BLaER1 treated with 17β-estradiol and CSF1 and Interleukin-3, amounts not matched to agents 10 nM and 100 nM (cell line): ENCODE measurements at regions not wholly inside any gene's neighbourhood (a gene's known extent, or its start where the extent isn't known, plus 50 kb on each side); places are given as distances from the start of the nearest gene placed in this dataset.

Experiments used
- H3K27ac ChIP-seq, 11 experiments: shearing (Covaris generic); formaldehyde crosslinking; 2 replicates each; pipeline ENCODE4 v1.8.1; 2022
- H3K27me3 ChIP-seq, 11 experiments: shearing (Covaris generic); formaldehyde crosslinking; 2 replicates each; pipeline ENCODE4 v1.8.1; 2022
- H3K36me3 ChIP-seq, 11 experiments: shearing (Covaris generic); formaldehyde crosslinking; 2 replicates each; pipeline ENCODE4 v1.8.1; 2022
- H3K4me1 ChIP-seq, 10 experiments: shearing (Covaris generic); formaldehyde crosslinking; 2 replicates each; pipeline ENCODE4 v1.8.1; 2022
- H3K4me2 ChIP-seq, 11 experiments: shearing (Covaris generic); formaldehyde crosslinking; 2 replicates each; pipeline ENCODE4 v1.8.1; 2022
- H3K4me3 ChIP-seq, 10 experiments: shearing (Covaris generic); formaldehyde crosslinking; 2 replicates each; pipeline ENCODE4 v1.8.1; 2022
- H3K9ac ChIP-seq, 11 experiments: shearing (Covaris generic); formaldehyde crosslinking; 2 replicates each; pipeline ENCODE4 v1.8.1; 2022
- H3K9me3 ChIP-seq, 11 experiments: shearing (Covaris generic); formaldehyde crosslinking; replicated peaks in 1 of 11; 2 replicates each; pipeline ENCODE4 v1.8.1; 2022
- H4K20me1 ChIP-seq, 11 experiments: shearing (Covaris generic); formaldehyde crosslinking; 2 replicates each; pipeline ENCODE4 v1.8.1; 2022
- Cebpa-rat ChIP-seq, 11 experiments: shearing (Covaris generic); IDR thresholded peaks; 2 replicates each; pipeline ENCODE4 v1.8.1; 2022

DNA sequence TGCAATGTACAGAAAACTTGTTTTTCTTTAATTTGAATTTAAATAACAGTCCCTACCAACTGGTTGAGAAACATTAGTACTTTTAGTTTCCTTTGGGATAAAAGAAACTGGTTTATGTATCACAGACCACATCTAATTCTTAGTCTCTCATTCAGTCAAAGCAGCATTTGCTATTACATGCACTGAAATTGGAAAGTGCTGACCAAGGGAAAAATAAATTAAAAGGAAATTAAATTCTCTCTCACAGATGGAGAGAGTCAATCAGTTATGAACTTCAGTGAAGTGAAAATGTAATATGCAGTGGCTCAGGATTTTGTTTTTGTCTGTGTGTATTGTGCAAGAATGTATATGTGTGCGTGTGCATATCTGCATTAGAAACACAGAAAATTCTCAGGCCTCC lies 121.7 kb downstream of the TUSC1 start:
- Histone ChIP-seq H3K4me3 (no peak overlapping the region), H3K4me2 (no peak overlapping the region), H3K27me3 (no peaks in the 10 kb centered on the region), H3K27ac (no peak overlapping the region), H3K36me3 (no peaks in the 10 kb centered on the region), H3K9ac (no peak overlapping the region), H4K20me1 (no peaks in the 10 kb centered on the region), H3K9me3 (no peaks in the 10 kb centered on the region), H3K4me1 (no peaks in the 10 kb centered on the region)
- TF ChIP-seq Cebpa-rat (IDR thresholded peaks at IDR 0.05), result no peak

- Histone ChIP-seq H3K27me3 (no peaks in the 10 kb centered on the region), H3K36me3 (no peaks in the 10 kb centered on the region), H3K4me2 (no peak overlapping the region), H3K9ac (no peak overlapping the region), H3K27ac (no peak overlapping the region), H3K4me3 (no peak overlapping the region), H4K20me1 (no peaks in the 10 kb centered on the region), H3K9me3 (no peaks in the 10 kb centered on the region), H3K4me1 (no peaks in the 10 kb centered on the region)
- no peak for TF ChIP-seq Cebpa-rat (IDR thresholded peaks at IDR 0.05)
Observed at GRCh38 chr9:25548847-25549246, 129.4 kb downstream of the TUSC1 start.

GRCh38 chr9:25543806-25544205 lies 134.4 kb downstream of the TUSC1 start:
- no peak for TF ChIP-seq Cebpa-rat (IDR thresholded peaks at IDR 0.05)
- no peaks in the 10 kb centered on the region for H3K27me3 ChIP-seq
- no peaks in the 10 kb centered on the region for H3K36me3 ChIP-seq
- H3K4me1 ChIP-seq, result no peaks in the 10 kb centered on the region
- H3K9me3 ChIP-seq, result no peaks in the 10 kb centered on the region
- no peak overlapping the region for H3K4me3 ChIP-seq
- H3K9ac ChIP-seq, result no peak overlapping the region
- no peak overlapping the region for H3K4me2 ChIP-seq
- H3K27ac ChIP-seq, result no peak overlapping the region
- H4K20me1 ChIP-seq, result no peaks in the 10 kb centered on the region

GRCh38 chr9:25542319-25542718 lies 135.9 kb downstream of the TUSC1 start:
- Histone ChIP-seq H3K36me3 (no peaks in the 10 kb centered on the region), H3K4me1 (peaks cover 0 to 12% (median 0%) of the 10 kb centered on the region in 10 experiments; a peak in 4 of 20 replicates), H3K9ac (no peak overlapping the region), H3K9me3 (no peaks in the 10 kb centered on the region), H4K20me1 (no peaks in the 10 kb centered on the region), H3K27ac (no peak overlapping the region), H3K4me3 (no peak overlapping the region), H3K4me2 (no peak overlapping the region), H3K27me3 (no peaks in the 10 kb centered on the region)
- no peak for TF ChIP-seq Cebpa-rat (IDR thresholded peaks at IDR 0.05)

DNA sequence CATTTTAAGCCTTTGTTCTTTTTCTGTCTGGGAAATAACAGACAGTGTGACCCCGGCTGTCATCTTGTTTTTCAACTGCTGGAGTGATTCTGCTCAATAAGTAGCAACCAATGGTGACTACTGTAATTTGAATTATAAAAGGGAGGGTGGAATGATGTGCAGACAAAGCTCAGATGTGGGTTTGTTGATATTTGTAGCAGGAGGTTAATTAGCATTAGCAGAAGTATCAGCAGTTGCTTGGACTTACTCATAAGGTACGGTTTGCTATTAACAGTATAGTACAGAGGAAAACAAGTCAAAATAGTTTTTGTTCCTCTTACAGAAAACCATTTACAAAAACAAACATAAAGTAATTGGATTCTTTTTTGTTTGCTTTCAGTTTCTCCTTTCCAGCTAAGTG lies 140.4 kb downstream of the TUSC1 start:
- no peak overlapping the region for H3K4me3 ChIP-seq
- no peaks in the 10 kb centered on the region for H3K9me3 ChIP-seq
- H3K27ac ChIP-seq, result no peak overlapping the region
- peak overlapping the region in 3 of 11 experiments; percentile 10 to 50 (median 35); a peak in 4 of 22 replicates for H3K4me2 ChIP-seq
- H3K9ac ChIP-seq, result no peak overlapping the region
- no peak for TF ChIP-seq Cebpa-rat (IDR thresholded peaks at IDR 0.05)
- peaks cover 0 to 17% (median 0%) of the 10 kb centered on the region in 10 experiments; a peak in 4 of 20 replicates for H3K4me1 ChIP-seq
- H3K36me3 ChIP-seq, result no peaks in the 10 kb centered on the region
- H3K27me3 ChIP-seq, result no peaks in the 10 kb centered on the region
- H4K20me1 ChIP-seq, result no peaks in the 10 kb centered on the region

DNA sequence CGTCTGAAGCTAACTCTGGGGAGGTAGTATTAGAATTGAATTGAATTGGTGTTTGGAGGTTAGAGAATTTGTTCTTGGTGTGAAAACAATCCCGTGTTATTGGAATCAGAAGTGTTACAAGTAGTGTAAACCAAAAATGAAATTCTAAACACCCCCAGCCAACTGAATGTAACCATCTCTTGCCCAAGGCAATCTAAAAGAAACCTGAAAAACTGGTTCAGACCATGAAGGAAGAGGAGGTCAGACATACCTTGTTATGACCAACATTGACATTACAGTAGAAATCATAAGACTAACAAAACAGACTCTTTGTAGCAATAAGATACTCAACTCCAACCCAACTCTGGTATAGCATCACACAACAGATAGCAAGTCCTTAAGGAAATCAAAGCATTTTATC lies 159.0 kb downstream of the TUSC1 start:
- Histone ChIP-seq H3K27ac (no peak overlapping the region), H3K9ac (no peak overlapping the region), H3K4me1 (no peaks in the 10 kb centered on the region), H3K27me3 (no peaks in the 10 kb centered on the region), H4K20me1 (no peaks in the 10 kb centered on the region), H3K4me2 (no peak overlapping the region), H3K4me3 (no peak overlapping the region), H3K36me3 (no peaks in the 10 kb centered on the region), H3K9me3 (no peaks in the 10 kb centered on the region)
- TF ChIP-seq Cebpa-rat (IDR thresholded peaks at IDR 0.05), result no peak

DNA sequence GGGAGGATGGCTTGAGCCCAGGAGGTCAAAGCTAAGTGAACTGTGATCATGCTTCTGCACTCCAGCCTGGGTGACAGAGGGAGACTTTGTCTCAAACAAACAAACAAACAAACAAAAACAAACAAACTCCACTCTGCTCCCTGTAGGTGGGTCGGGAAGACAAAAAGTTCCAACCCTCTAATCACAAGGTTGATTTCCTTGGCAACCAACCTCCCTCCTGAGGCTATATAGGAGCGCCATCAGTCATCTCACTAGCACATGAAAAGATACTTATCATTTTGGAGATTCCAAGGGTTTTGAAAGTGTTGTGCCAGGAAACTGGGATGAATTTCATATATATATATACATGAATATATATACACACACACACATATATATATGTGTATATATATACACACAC lies 160.5 kb downstream of the TUSC1 start:
- H3K9me3 ChIP-seq, result no peaks in the 10 kb centered on the region

DNA sequence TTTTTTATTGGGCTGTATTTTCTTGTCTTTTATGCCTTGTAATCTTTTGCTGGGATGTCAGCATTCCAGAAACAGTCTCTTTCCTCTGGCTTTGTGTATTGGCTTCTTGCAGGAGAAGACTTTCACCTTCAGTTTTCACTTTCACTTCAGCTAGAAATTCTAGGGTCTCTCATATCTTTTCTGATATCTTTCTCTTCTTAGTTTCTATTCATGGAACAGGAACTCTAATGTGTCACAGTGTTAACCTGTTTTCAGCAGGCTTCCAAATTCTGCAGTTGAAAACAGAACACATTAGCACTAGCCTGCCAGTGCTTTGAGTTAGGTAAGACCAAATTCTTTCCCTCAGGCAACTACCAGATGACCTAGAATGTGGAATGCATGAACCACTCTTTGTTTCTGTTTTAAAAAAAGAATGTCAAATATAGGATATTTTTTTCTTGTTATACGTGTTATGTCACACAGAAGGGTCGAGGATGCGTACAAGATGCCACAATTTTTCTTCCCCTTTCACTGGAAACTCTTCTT lies 164.7 kb downstream of the TUSC1 start:
- H3K36me3 ChIP-seq, result no peaks in the 10 kb centered on the region
- H3K4me2 ChIP-seq, result no peak overlapping the region
- H3K4me1 ChIP-seq, result no peaks in the 10 kb centered on the region
- H3K27ac ChIP-seq, result no peak overlapping the region
- no peaks in the 10 kb centered on the region for H3K9me3 ChIP-seq
- H4K20me1 ChIP-seq, result no peaks in the 10 kb centered on the region
- TF ChIP-seq Cebpa-rat (IDR thresholded peaks at IDR 0.05), result no peak
- H3K4me3 ChIP-seq, result no peak overlapping the region
- H3K27me3 ChIP-seq, result no peaks in the 10 kb centered on the region
- no peak overlapping the region for H3K9ac ChIP-seq

More for the DNA sequence above, 160.5 kb downstream of the TUSC1 start:
- no peak for TF ChIP-seq Cebpa-rat (IDR thresholded peaks at IDR 0.05)
- Histone ChIP-seq H3K4me3 (no peak overlapping the region), H4K20me1 (no peaks in the 10 kb centered on the region), H3K27ac (no peak overlapping the region), H3K27me3 (no peaks in the 10 kb centered on the region), H3K36me3 (no peaks in the 10 kb centered on the region), H3K9ac (no peak overlapping the region), H3K4me2 (no peak overlapping the region), H3K4me1 (no peaks in the 10 kb centered on the region)

GRCh38 chr9:25505644-25506043 lies 172.6 kb downstream of the TUSC1 start:
- H3K4me1 ChIP-seq, result no peaks in the 10 kb centered on the region
- H3K36me3 ChIP-seq, result no peaks in the 10 kb centered on the region
- H3K4me3 ChIP-seq, result no peak overlapping the region
- no peak overlapping the region for H3K27ac ChIP-seq
- H3K4me2 ChIP-seq, result no peak overlapping the region
- H4K20me1 ChIP-seq, result no peaks in the 10 kb centered on the region
- no peak overlapping the region for H3K9ac ChIP-seq
- TF ChIP-seq Cebpa-rat (IDR thresholded peaks at IDR 0.05), result no peak
- peaks cover 10 to 28% (median 13%) of the 10 kb centered on the region in 11 experiments; a peak in 16 of 22 replicates for H3K9me3 ChIP-seq
- H3K27me3 ChIP-seq, result no peaks in the 10 kb centered on the region

DNA sequence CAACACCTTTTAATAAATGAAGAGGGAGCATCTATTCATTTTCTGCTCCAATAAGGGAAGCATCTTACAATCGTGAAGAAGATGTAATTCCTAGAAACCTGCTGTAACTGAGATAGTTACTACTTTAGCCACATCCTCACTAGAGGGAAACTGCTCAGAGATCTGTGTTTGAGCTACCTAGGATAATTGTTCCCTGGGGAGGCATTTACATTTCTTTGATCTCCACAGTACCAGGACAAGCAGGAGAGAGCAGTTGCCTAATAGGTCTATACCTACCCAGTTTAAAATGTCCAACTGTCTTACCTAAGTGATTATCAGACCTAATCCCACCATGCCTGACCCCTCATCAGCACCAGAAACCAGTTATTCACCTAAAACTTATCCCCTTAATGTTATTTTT lies 196.9 kb downstream of the TUSC1 start:
- Histone ChIP-seq H3K27me3 (no peaks in the 10 kb centered on the region), H3K9me3 (no peaks in the 10 kb centered on the region), H3K27ac (no peak overlapping the region), H3K4me3 (no peak overlapping the region), H3K4me2 (no peak overlapping the region), H3K4me1 (no peaks in the 10 kb centered on the region), H4K20me1 (no peaks in the 10 kb centered on the region), H3K36me3 (no peaks in the 10 kb centered on the region), H3K9ac (no peak overlapping the region)
- no peak for TF ChIP-seq Cebpa-rat (IDR thresholded peaks at IDR 0.05)
